ENCODE measurements at regions not wholly inside any gene's neighbourhood (a gene's known extent, or its start where the extent isn't known, plus 50 kb on each side); places are given as distances from the start of the nearest gene placed in this dataset.
A peak's percentile ranks its signal among the peaks of the same experiment; 100 is the strongest.
"Not testable (repeated sequence)": the region's sequence is repeated elsewhere in the genome, so short reads cannot be mapped to it uniquely, and the experiment has no call there.

DNA sequence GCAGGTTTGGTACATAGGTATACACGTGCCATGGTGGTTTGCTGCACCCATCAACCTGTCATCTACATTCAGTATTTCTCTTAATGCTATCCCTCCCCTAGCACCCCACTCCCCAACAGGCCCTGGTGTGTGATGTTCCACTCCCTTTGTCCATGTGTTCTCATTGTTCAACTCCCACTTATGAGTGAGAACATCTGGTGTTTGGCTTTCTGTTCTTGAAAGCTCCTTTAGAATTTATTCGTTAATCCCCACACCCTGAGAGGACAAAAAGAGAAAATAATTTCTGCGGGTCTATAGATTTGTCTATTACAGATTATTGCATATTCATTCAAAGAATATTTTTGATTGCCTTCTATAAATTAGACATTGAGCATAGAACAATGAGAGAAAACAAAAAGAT is 455.5 kb downstream of the PLPP3 start:
- peak; percentile 20 for DNase-seq
- in situ Hi-C loops (cut with HindIII; ENCODE audit: low pct_ligation_motif_present, low sequenced_read_pairs): no loop called here
- no peak overlapping the region for H3K27ac ChIP-seq
- H3K4me3 ChIP-seq (ENCODE audit: low read depth, low read length): no peak overlapping the region
- TF ChIP-seq, protein P1, sequence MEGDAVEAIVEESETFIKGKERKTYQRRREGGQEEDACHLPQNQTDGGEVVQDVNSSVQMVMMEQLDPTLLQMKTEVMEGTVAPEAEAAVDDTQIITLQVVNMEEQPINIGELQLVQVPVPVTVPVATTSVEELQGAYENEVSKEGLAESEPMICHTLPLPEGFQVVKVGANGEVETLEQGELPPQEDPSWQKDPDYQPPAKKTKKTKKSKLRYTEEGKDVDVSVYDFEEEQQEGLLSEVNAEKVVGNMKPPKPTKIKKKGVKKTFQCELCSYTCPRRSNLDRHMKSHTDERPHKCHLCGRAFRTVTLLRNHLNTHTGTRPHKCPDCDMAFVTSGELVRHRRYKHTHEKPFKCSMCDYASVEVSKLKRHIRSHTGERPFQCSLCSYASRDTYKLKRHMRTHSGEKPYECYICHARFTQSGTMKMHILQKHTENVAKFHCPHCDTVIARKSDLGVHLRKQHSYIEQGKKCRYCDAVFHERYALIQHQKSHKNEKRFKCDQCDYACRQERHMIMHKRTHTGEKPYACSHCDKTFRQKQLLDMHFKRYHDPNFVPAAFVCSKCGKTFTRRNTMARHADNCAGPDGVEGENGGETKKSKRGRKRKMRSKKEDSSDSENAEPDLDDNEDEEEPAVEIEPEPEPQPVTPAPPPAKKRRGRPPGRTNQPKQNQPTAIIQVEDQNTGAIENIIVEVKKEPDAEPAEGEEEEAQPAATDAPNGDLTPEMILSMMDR (IDR thresholded peaks at IDR 0.05; ENCODE audit: low read depth, low read length, missing control alignments): no peak
- H3K36me3 ChIP-seq (replicated peaks): no peaks in the 10 kb centered on the region
- H3K27me3 ChIP-seq (replicated peaks): no peaks in the 10 kb centered on the region

DNA sequence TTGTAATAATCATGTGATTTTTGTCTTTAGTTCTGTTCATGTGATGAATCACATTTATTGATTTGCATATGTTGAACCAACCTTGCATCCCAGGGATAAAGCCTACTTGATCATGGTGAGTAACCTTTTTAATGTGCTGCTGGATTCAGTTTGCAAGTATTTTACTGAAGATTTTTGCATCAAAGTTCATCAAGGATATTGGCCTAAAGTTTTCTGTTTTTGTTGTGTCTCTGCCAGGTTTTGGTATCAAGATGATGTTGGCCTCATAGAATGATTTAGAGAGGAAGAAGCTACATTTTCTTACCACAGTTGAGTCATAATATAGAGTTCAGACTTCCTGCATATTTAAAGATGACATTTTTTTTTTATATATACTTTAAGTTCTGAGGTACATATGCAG is 455.9 kb downstream of the PLPP3 start:
- Histone ChIP-seq H3K27me3 (replicated peaks) (no peaks in the 10 kb centered on the region), H3K4me3 (ENCODE audit: low read depth, low read length) (no peak overlapping the region), H3K27ac (no peak overlapping the region), H3K36me3 (replicated peaks) (no peaks in the 10 kb centered on the region)
- in situ Hi-C loops (cut with HindIII; ENCODE audit: low pct_ligation_motif_present, low sequenced_read_pairs): no loop called here
- TF ChIP-seq, protein P1 (IDR thresholded peaks at IDR 0.05; ENCODE audit: low read depth, low read length, missing control alignments): no peak
- DNase-seq: peak; percentile 82

DNA sequence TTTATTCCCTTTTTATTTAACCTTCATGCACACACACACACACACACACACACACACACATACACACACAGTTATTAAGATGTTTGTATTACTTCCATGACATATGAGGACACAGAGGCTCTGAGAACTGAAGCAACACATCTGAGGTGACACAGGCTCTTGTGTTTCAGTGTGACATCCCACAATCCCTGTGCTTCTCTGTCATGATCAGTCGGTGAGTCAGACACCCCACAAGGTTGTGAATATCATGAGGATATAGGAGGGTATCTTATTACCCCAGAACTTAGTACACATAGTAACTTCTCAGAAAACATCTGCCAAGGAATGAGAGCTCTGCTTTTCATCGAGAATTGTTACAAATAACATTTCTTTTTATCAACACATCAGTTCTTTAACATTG is 459.3 kb downstream of the PLPP3 start:
- H3K27me3 ChIP-seq (replicated peaks): no peaks in the 10 kb centered on the region
- TF ChIP-seq, protein P1 (IDR thresholded peaks at IDR 0.05; ENCODE audit: low read depth, low read length, missing control alignments): no peak
- H3K4me3 ChIP-seq (ENCODE audit: low read depth, low read length): no peak overlapping the region
- H3K36me3 ChIP-seq (replicated peaks): no peaks in the 10 kb centered on the region
- in situ Hi-C loops (cut with HindIII; ENCODE audit: low pct_ligation_motif_present, low sequenced_read_pairs): no loop called here
- peak; percentile 79 for DNase-seq
- no peak overlapping the region for H3K27ac ChIP-seq

- H3K27me3 ChIP-seq (replicated peaks); H3K4me3 ChIP-seq (ENCODE audit: low read depth, low read length); H3K36me3 ChIP-seq (replicated peaks); in situ Hi-C loops (cut with HindIII; ENCODE audit: low pct_ligation_motif_present, low sequenced_read_pairs); H3K27ac ChIP-seq; DNase-seq: not testable (repeated sequence)
Observed at GRCh38 chr1:56118676-56119075, 460.7 kb downstream of the PLPP3 start.

GRCh38 chr1:56115701-56116100 is 463.7 kb downstream of the PLPP3 start:
- DNase-seq: no peak
- Histone ChIP-seq H3K36me3 (replicated peaks) (no peaks in the 10 kb centered on the region), H3K27ac (no peak overlapping the region), H3K4me3 (ENCODE audit: low read depth, low read length) (no peak overlapping the region), H3K27me3 (replicated peaks) (no peaks in the 10 kb centered on the region)
- in situ Hi-C loops (cut with HindIII; ENCODE audit: low pct_ligation_motif_present, low sequenced_read_pairs): no loop called here
- TF ChIP-seq, protein P1 (IDR thresholded peaks at IDR 0.05; ENCODE audit: low read depth, low read length, missing control alignments): no peak

- TF ChIP-seq, protein P1 (IDR thresholded peaks at IDR 0.05; ENCODE audit: low read depth, low read length, missing control alignments): no peak
- Histone ChIP-seq H3K27ac (no peak overlapping the region), H3K36me3 (replicated peaks) (no peaks in the 10 kb centered on the region), H3K27me3 (replicated peaks) (no peaks in the 10 kb centered on the region), H3K4me3 (ENCODE audit: low read depth, low read length) (no peak overlapping the region)
- DNase-seq: no peak
- in situ Hi-C loops (cut with HindIII; ENCODE audit: low pct_ligation_motif_present, low sequenced_read_pairs): no loop called here
Observed at GRCh38 chr1:56113679-56114078, 465.7 kb downstream of the PLPP3 start.
